Activated B cell treated with CpG ODN at 0.5 μM for 24 hours (primary cell): ENCODE measurements at regions not wholly inside any gene's neighbourhood (a gene's known extent, or its start where the extent isn't known, plus 50 kb on each side); places are given as distances from the start of the nearest gene placed in this dataset.

ENCODE experiments used
- ATAC-seq: fragments of 200-7000 bp; cut with Tn5 transposase; one replicate; pipeline ENCODE4 v1.10.0; 2021; ENCODE audit warnings: low read depth, mild to moderate bottlenecking, moderate library complexity
- CTCF ChIA-PET: fragments of 350-600 bp; sonication (Branson Sonifier 250); formaldehyde crosslinking; loops from one replicate; lab custom pipeline; 2021; ENCODE audit warnings: antibody characterized with exemption; lab: Charles Lee
- POLR2A ChIA-PET: fragments of 350-600 bp; sonication (Branson Sonifier 250); formaldehyde crosslinking; loops from one replicate; lab custom pipeline; 2021; ENCODE audit warnings: antibody characterized with exemption; lab: Charles Lee
- DNase-seq: peaks from one replicate; pipeline ENCODE4 v3.0.0; 2022
- H3K27ac Mint-ChIP-seq: one replicate; pipeline ENCODE4 v1.8.0; 2020; ENCODE audit warnings: mixed read lengths
- H3K27me3 Mint-ChIP-seq: one replicate; pipeline ENCODE4 v1.8.0; 2021; ENCODE audit warnings: mixed read lengths
- H3K36me3 Mint-ChIP-seq: one replicate; pipeline ENCODE4 v1.8.0; 2021; ENCODE audit warnings: low read depth, mixed read lengths
- H3K4me1 Mint-ChIP-seq: one replicate; pipeline ENCODE4 v1.8.0; 2021; ENCODE audit warnings: mixed read lengths
- H3K4me3 Mint-ChIP-seq: one replicate; pipeline ENCODE4 v1.8.0; 2020; ENCODE audit warnings: mild to moderate bottlenecking, mixed read lengths
- H3K9me3 Mint-ChIP-seq: one replicate; pipeline ENCODE4 v1.8.0; 2020; ENCODE audit warnings: mixed read lengths
- intact Hi-C: fragments of 100-400 bp; cut with micrococcal nuclease; formaldehyde crosslinking; loops from one replicate; pipeline ENCODE4 v1.15.1; 2024
- TF ChIP-seq, protein P1 (sequence below): fragments of 200-600 bp; IDR thresholded peaks from one replicate; pipeline ENCODE4 v1.8.0; 2022; ENCODE audit warnings: antibody characterized with exemption, mild to moderate bottlenecking

DNA sequence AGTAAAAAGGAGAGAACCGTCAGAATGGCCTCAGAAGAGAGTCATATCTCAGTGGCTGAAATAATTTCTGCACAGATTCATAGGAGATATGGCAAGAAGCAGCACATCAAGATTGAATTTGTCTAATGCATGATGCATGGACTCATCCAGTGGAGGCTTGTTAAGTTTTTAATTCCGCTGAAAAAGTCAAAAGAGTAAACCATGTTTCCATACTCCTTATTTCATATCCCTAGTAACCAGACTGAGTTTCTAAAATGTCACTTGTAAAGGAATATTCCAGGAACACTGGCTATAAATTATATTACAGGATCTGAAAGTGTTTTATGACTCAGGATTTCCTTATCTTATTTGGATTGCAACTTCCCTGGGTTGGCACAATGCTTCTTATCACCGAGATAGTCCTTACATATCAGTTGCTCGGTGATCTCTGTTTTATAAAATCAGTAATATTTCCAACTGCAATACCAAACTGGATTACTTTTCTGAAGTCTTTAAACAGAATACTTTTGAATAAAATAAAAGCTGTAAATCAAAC lies 180.2 kb upstream of the TSC22D1 start:
- Mint-ChIP-seq H3K4me1 (no peaks in the 10 kb centered on the region), H3K27ac (no peak overlapping the region), H3K27me3 (no peaks in the 10 kb centered on the region), H3K9me3 (no peaks in the 10 kb centered on the region), H3K4me3 (no peak overlapping the region), H3K36me3 (no peaks in the 10 kb centered on the region)
- CTCF ChIA-PET = no interaction called here
- TF ChIP-seq, protein P1, sequence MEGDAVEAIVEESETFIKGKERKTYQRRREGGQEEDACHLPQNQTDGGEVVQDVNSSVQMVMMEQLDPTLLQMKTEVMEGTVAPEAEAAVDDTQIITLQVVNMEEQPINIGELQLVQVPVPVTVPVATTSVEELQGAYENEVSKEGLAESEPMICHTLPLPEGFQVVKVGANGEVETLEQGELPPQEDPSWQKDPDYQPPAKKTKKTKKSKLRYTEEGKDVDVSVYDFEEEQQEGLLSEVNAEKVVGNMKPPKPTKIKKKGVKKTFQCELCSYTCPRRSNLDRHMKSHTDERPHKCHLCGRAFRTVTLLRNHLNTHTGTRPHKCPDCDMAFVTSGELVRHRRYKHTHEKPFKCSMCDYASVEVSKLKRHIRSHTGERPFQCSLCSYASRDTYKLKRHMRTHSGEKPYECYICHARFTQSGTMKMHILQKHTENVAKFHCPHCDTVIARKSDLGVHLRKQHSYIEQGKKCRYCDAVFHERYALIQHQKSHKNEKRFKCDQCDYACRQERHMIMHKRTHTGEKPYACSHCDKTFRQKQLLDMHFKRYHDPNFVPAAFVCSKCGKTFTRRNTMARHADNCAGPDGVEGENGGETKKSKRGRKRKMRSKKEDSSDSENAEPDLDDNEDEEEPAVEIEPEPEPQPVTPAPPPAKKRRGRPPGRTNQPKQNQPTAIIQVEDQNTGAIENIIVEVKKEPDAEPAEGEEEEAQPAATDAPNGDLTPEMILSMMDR = no peak
- DNase-seq (no peak), ATAC-seq (no peak)
- intact Hi-C loops = no loop called here
- POLR2A ChIA-PET = no interaction called here

DNA sequence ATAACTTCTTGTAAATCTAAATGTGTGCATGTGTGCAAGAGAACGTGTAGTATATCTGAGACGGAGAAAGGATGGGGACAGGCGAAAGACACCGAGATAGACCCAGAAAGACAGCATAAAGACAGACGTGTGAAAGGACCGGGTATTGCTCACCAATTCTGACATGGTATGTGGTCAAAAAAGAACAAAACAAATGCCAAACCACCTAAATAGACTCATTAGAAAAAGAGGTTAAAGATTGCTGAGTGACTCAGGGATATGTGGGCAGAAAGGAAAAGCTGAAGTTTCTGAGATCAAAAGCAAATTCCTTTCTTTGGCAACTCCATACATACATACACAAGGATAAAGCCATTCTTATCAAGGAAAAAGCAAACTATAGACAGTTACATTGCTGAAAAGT lies 179.7 kb upstream of the TSC22D1 start:
- TF ChIP-seq, protein P1 = no peak
- no peak overlapping the region for H3K4me3 Mint-ChIP-seq
- H3K27me3 Mint-ChIP-seq = no peaks in the 10 kb centered on the region
- H3K36me3 Mint-ChIP-seq = no peaks in the 10 kb centered on the region
- ATAC-seq (no peak), DNase-seq (no peak)
- no peak overlapping the region for H3K27ac Mint-ChIP-seq
- ChIA-PET POLR2A (no interaction called here), CTCF (no interaction called here)
- H3K4me1 Mint-ChIP-seq = no peaks in the 10 kb centered on the region
- intact Hi-C loops = no loop called here
- H3K9me3 Mint-ChIP-seq = no peaks in the 10 kb centered on the region

DNA sequence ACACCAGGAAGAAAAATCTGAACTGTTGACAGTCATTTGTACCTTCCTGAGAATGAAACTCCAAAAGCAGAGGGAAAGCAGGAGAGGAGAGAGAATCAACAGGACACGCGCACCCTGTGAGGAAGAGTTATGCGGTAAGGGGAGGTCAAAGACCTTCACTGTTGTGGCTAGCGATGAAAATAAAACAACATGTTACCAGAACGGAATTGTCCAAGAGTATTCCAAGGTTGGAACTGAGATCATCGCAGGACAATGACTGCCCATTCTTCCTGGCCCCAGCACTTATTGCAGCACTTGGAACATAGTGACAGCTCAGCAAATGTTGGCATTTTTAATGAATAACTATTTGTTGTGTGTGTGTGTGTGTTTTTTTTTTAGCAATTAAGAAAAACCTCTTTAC lies 176.0 kb upstream of the TSC22D1 start:
- TF ChIP-seq, protein P1 = no peak
- Mint-ChIP-seq H3K4me1 (no peaks in the 10 kb centered on the region), H3K9me3 (no peaks in the 10 kb centered on the region), H3K27ac (no peak overlapping the region), H3K4me3 (no peak overlapping the region), H3K27me3 (no peaks in the 10 kb centered on the region), H3K36me3 (no peaks in the 10 kb centered on the region)
- CTCF ChIA-PET = no interaction called here
- POLR2A ChIA-PET = no interaction called here
- intact Hi-C loops = no loop called here
- ATAC-seq = no peak
- DNase-seq = no peak

DNA sequence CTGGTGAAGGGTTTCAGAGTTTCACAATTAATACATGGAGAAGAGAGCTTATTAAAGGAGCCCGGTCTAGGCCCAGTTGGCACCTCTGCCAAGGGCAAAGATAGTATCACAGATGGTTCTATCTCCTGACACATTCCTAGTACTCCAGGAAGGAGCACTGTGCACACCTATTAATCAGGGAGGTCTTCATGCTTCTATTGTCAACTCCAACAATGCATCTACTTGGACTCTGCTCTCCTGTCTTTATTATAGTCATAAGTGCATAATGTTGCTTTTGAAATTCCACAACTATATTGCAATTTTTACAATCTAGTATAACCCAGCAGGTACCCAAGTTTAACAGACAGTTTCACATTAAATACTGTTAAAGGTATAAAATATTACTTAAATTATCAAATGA lies 174.5 kb upstream of the TSC22D1 start:
- ATAC-seq (no peak), DNase-seq (no peak)
- no peaks in the 10 kb centered on the region for H3K9me3 Mint-ChIP-seq
- TF ChIP-seq, protein P1 = no peak
- intact Hi-C loops = no loop called here
- no peaks in the 10 kb centered on the region for H3K36me3 Mint-ChIP-seq
- ChIA-PET POLR2A (no interaction called here), CTCF (no interaction called here)
- H3K4me3 Mint-ChIP-seq = no peak overlapping the region
- H3K27ac Mint-ChIP-seq = no peak overlapping the region
- H3K4me1 Mint-ChIP-seq = no peaks in the 10 kb centered on the region
- H3K27me3 Mint-ChIP-seq = no peaks in the 10 kb centered on the region

DNA sequence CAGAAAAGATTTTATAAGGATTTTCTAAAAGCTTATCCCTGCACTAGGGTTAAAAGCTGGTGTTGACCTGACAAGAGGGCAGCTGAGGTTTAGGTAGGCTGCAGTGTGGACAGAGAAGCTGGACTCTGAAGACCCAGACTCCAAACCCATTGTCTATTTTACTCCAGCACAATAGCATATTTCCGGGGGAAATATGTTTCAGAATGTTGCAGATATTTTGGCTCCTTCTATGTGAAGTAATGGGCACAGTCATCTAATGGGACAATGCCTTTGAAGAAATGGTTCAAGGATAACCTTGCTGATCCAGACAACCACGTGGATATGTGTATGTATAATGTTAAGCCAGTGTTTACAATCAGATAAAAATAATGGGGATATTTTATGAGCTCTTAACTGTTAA lies 173.8 kb upstream of the TSC22D1 start:
- Mint-ChIP-seq H3K4me1 (no peaks in the 10 kb centered on the region), H3K9me3 (no peaks in the 10 kb centered on the region), H3K36me3 (no peaks in the 10 kb centered on the region), H3K27ac (no peak overlapping the region), H3K27me3 (no peaks in the 10 kb centered on the region), H3K4me3 (no peak overlapping the region)
- CTCF ChIA-PET = no interaction called here
- TF ChIP-seq, protein P1 = no peak
- intact Hi-C loops = no loop called here
- DNase-seq (no peak), ATAC-seq (no peak)
- POLR2A ChIA-PET = no interaction called here
